ENCODE measurements at regions not wholly inside any gene's neighbourhood (a gene's known extent, or its start where the extent isn't known, plus 50 kb on each side); places are given as distances from the start of the nearest gene placed in this dataset.

GRCh38 chr12:93205361-93205760, 172.4 kb upstream of the NUDT4 start:
- Histone ChIP-seq H3K9me2 (ENCODE audit: insufficient read depth) (peaks cover 3% of the 10 kb centered on the region; the same call in 1 of the 2 replicates), H3K79me2 (ENCODE audit: insufficient read depth, low read length) (no peaks in the 10 kb centered on the region), H3K9ac (ENCODE audit: low read length) (no peak overlapping the region), H3K4me2 (ENCODE audit: low read length) (no peak overlapping the region), H4K20me1 (ENCODE audit: insufficient read depth) (no peaks in the 10 kb centered on the region), H3K27me3 (ENCODE audit: insufficient read depth, low read length) (no peaks in the 10 kb centered on the region), H3K4me1 (ENCODE audit: control insufficient read depth in 1 of 2, insufficient read depth in 2 of 2, low read length in 2 of 2) (no peaks in the 10 kb centered on the region), H3K4me3 (replicated peaks in 1 of 2; ENCODE audit: low read depth in 1 of 2, low read length in 2 of 2) (no peak overlapping the region), H3K27ac (ENCODE audit: low read depth, low read length) (no peak overlapping the region), H2AFZ (ENCODE audit: low read depth, low read length, poor library complexity, severe bottlenecking) (no peak overlapping the region), H3K36me3 (ENCODE audit: control insufficient read depth in 1 of 2, insufficient read depth in 2 of 2, low read length in 2 of 2) (no peaks in the 10 kb centered on the region), H3K9me3 (ENCODE audit: control insufficient read depth in 1 of 2, insufficient read depth in 1 of 2, low read depth in 1 of 2, low read length in 2 of 2) (no peaks in the 10 kb centered on the region)
- no peak for ATAC-seq
- intact Hi-C loops (cut with micrococcal nuclease): no loop called here
- BruUV-seq (replicated peaks): no TSS peak
- DNase-seq (ENCODE audit: low read depth, low spot score): no peak
- ChIA-PET RAD21 (ENCODE audit: low non-redundant PET in 1 of 2, low total read pairs in 2 of 2, uncharacterized antibody in 2 of 2, unreplicated experiment in 2 of 2) (no interaction called here), CTCF (no interaction called here), POLR2A (no interaction called here)
- TF ChIP-seq ZBTB33 (IDR thresholded peaks at IDR 0.05; ENCODE audit: extremely low read depth, insufficient replicate concordance, low read length) (no peak), TCF7L2 (IDR thresholded peaks at IDR 0.05; ENCODE audit: borderline replicate concordance, extremely low read depth, insufficient read depth, insufficient read length) (no peak), RAD21 (IDR thresholded peaks at IDR 0.05; ENCODE audit: low read depth) (no peak), EZH2phosphoT487 (IDR thresholded peaks at IDR 0.05; ENCODE audit: borderline replicate concordance) (no peak), ATF3 (IDR thresholded peaks at IDR 0.05) (no peak), SRF (IDR thresholded peaks at IDR 0.05; ENCODE audit: low read depth) (no peak), ZNF274 (IDR thresholded peaks at IDR 0.05; ENCODE audit: low read depth, low read length) (no peak), EZH2 (IDR thresholded peaks at IDR 0.05) (no peak), CTCF (IDR thresholded peaks at IDR 0.05 in 2 of 3, conservative IDR thresholded peaks at IDR 0.05 in 1 of 3; ENCODE audit: borderline replicate concordance in 1 of 3, insufficient read depth in 1 of 3, low read depth in 2 of 3, low read length in 2 of 3) (no peak), ELF1 (IDR thresholded peaks at IDR 0.05; ENCODE audit: borderline replicate concordance, low read depth) (no peak), CEBPB (IDR thresholded peaks at IDR 0.05; ENCODE audit: low read depth) (no peak), SIN3A (IDR thresholded peaks at IDR 0.05; ENCODE audit: low read depth) (no peak), EGR1 (IDR thresholded peaks at IDR 0.05; ENCODE audit: low read depth) (no peak)
